Inferior parietal cortex (tissue), 1 donor: ENCODE measurements at regions not wholly inside any gene's neighbourhood (a gene's known extent, or its start where the extent isn't known, plus 50 kb on each side); places are given as distances from the start of the nearest gene placed in this dataset.

Experiments used
- DNase-seq: peaks from one replicate; pipeline ENCODE4 v3.0.0-alpha.2; 2016; ENCODE audit errors: extremely low spot score

DNA sequence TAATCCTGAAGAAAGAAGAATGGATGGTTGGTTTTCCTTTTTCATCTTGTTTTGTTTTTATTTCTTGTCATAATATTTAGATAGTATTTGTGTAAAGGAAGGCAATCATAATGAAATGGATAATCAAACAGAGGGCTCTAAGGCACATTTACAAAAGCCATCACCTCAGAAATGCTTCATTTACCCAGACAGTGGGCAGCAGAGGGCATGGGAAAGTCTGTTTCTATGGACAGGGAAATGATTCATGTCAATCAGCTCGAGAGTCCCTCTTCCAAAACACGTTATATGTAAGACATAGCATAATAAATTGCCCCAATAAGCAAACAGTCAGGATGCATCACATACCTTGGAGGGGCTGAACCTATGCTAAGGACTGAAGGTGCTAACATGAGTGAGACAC, 426.1 kb downstream of the PLPP3 start:
- DNase-seq: no peak

DNA sequence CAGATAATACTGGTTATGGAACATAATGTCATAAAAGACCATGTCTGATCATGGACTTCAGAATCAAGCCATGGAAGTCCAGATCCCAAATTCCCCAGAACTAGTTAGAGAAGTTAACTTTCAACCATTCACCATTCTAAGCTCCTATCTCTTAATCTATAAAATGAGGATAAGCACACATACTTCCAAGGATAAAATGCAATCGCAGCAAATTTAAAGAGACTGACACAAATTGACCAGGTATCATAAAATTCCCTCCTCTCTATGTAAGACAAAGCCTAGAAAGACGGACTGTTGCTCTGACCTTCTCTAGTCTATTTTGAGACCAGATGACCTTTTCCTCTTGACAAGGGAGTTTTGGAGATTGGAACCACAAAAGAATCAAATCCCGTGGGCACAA, 426.7 kb downstream of the PLPP3 start:
- no peak for DNase-seq

DNA sequence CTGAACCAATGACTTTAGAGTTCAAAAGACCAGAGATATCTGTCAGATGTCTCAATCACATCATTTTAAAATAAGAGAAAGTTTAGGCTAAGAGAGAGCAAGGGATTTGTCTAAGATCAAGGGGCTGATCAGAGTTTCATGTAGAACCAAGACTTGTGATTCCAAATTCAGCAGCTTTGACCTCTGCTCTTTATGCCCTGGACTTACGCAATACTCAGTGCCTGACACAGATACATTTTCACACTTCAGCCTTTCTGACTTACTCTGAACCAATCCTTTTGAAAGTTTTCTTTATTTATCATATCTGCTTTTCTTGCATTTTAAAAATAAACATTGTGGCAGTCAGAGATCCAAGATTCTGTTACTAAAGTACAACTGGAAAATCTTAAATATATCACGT, 428.0 kb downstream of the PLPP3 start:
- DNase-seq: no peak

DNA sequence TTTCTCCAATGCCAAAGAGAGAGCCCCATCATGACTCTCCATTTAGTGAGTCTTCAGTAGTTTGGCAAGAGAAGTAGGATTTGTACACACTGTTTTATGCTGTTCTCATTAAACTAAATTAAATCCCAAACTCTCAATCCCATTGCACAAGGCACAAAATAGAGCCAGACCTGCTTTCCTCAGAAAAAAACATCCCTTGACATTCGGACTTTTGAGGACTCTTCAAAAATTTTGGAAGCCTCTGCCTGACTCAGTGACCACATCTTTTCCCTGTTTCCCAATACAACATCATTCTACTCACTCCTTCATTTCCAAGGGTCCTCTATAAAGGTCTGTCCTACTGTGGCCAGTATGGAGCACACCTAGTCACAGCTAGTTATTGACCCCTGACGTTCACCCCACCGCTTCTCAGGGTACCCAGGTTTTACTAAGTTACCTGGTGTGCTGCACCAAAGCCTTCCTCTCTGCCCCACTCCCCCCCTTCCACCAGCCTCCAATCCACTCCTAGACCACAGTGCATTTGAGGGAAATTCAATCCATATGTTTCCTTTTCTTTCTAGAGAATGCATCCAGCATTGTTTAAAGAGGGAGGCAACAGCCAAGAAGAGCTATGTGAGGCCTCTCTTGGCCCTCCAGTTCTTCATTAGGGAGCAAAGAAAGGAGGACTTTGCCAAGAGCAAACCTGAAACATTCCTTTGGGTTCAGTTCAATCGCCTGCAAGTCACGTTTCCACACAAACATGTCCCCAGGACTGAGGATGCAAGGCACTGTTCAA, 428.7 kb downstream of the PLPP3 start:
- DNase-seq: no peak

DNA sequence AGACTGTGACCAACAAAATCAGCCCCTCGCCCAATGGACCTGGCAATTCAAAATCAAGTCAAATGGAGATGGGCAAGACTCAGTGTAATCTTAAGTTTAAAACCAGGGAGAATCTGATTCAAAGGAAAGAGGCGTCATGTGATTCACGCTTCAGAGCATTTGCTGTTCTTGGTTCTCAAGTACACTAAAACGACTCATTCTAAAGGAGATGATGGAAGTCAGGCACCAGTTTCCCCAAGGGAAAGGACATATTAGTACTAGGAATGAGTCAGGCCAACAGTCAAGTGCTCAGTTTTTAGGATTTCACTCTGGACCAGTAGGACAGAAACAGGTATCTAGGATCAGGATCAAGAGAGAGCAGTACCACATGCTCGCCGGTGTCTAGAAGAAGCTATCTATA, 429.6 kb downstream of the PLPP3 start:
- DNase-seq: no peak

DNA sequence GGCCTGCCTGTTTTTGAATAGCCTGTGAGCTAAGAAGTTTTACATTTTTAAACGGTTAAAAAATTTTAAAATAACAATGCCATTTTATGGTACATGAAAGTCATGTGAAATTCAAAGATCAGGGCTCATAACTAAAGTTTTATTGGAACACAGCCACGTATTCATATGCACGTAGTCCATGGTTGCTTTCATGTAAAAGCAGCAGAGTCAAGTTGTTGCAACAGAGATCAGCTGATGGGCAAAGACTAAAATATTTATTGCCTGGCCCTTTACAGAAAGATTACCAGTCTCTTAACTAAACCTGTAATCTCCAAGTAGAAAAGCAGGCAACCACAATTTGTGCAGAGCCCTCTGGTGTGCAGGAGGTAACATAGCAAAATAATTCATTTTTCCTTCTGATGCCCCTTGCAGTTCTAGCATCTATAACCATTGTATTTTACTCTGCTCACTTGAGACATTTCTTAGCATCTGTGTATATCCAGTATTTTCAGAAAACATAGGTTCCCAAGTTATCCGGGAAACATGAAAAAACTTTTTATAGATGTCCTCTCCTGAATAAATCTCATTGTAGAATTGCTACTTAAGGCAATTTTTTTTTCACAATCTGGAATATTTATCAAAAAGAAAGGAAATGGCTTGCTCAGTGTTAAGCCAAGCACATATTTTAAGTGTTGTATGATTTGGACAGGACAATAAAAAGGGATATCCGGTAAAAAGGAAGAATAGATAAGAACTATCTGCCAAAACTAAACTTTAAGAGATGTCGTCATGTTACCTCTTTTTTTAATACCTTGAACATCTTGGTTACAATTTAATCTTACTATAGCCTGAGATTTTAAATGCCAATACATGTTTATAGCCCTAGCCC, 430.8 kb downstream of the PLPP3 start:
- no peak for DNase-seq

DNA sequence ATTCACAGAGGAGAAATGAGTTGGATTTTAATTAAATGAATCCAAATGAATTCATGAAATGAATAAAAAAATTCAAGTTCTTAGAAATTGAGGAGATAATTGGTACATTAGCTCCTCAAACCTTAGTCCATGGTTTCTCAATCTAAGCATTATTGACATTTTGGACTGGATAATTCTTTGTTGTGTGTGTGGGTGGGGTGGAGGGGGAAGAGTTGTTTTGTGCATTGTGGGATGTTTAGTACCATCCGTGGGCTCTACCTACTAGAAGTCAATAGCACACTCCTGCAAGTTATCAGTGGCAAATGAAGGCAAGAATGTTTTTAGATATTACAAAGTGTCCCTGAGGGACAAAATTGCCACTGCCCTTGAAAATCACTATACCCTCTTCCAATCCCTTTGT, 431.9 kb downstream of the PLPP3 start:
- no peak for DNase-seq

DNA sequence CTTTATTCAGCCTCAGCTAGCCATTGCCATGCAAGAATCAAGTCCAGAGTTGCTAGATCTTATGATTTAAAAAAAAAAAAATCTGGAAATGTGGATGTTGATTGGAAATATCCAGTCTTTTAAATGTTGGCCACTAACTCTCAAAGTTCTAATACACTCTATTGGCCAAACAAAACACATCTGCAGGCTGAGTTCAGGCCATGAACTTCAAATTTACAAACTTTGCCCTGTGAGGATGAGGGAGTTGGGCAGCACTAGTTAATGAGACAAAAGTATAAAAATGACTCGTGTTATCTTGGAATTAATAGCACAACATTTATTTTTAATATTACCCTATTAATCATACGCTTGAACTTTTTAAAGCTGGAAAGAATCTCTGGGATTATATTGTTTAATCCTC, 432.3 kb downstream of the PLPP3 start:
- no peak for DNase-seq

DNA sequence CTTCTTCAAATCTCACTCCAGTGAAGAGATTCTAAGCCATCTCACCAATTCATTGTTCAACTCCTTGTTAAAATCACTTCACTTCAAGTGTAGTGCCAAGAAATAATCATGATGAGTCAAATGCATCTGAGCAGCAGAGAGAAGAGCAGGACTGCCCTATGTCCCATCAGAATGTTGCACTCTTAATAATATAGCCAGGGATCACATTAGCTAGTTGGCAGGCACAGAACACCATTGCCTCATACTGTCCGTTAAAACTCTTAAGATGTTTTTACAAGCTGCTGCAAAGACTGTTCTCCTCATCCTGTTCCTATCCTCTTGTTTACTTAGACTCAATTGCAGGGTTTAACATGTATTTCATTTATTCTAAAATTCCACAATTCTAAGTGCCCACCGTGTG, 432.9 kb downstream of the PLPP3 start:
- no peak for DNase-seq

DNA sequence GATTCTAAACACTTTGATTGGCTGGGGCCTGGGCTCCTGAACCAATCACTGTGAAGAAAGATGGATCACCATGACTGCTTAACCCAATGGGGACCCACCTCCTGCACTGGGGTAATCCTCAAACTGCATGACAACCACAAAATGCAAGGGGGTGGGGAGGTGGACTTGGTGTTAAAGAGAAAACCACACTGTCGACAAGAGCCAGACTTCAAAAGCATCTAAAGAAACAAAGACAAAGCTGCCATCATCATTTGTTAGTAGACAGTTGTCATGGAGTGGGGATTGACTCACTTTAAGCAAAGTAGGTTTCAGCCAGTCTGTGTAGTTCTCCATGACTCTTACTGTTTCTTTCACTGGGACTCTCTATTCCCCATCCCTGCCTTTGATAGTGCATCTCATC, 433.8 kb downstream of the PLPP3 start:
- no peak for DNase-seq

DNA sequence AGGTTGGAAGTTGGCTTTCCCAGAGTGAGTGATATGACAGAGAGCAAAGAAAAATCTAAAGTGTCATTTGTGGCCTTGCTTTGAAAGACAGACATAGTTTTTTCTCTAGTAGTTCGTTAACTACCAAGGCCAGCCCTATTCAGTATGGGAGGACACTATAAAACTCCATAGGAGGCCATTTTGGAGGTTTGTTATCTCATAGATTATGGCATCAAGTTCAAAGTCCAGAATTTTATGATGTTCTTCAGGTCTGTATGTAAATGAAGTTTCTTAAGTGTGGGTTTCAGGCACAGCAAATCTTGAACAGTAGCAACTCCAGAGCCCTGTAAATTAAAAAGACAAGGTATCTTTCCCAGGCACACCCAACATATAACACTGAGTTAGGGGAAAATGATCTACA, 437.1 kb downstream of the PLPP3 start:
- no peak for DNase-seq

DNA sequence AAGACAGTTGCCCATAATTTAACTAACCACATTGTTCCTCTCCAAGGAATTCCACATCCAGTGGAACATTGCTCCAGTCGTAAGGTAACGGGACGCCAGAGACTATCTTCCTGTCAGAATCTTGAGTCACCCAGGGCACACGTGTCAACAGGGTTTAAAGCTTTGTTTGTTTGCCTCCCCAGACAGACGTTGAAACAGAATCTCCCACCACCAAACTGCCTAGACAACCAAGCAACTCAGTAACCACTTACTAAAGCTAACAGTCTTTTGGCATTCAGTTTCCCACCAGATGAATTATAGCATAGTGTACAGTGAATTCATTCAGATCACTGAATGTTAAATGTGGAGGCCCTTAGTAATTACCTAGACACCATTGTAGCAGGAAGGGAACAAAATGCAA, 439.5 kb downstream of the PLPP3 start:
- DNase-seq: no peak

DNA sequence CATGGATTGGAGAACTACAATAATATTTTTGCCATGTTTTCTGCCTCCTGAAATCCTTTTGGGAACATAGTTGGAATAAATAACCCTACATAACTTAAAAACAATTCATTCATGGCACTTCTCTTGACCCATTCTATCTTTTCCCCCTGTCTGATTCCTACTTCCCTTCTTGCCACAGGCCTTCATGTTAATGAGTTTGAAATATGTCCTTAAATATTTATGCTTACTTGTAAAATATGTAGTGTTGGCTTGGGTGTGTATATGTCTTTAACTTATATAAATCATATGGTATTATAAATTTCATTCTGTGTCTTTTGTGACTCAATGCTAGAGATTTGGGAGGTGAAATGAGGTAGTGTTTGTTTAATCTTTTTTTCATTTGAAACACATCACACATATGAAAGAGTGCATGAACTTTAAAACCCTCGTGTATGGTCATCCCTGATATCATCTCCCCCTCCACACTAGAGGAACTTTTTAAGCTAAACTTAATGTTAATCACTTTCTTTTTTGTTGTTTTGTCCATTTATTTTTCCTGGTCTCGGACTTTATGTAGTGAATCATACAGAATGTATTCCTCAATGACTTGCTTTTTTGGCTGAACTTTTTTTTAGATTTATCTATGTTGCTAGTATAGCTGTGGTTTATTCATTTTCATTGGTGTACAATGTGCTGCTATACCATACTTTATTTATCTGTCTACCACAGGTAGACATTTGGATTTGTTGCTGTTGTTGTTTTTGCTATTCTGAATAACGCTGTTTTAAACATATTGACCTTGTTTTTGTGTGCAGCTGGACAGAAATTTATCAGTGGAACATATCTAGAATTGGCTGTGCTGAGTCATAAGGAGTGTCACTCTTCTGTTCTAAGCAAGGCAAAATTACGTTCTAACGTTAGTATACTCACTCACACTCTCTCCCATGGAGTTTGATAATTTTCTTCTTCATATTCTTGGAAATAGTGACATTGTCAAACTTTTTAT, 441.6 kb downstream of the PLPP3 start:
- DNase-seq: no peak

DNA sequence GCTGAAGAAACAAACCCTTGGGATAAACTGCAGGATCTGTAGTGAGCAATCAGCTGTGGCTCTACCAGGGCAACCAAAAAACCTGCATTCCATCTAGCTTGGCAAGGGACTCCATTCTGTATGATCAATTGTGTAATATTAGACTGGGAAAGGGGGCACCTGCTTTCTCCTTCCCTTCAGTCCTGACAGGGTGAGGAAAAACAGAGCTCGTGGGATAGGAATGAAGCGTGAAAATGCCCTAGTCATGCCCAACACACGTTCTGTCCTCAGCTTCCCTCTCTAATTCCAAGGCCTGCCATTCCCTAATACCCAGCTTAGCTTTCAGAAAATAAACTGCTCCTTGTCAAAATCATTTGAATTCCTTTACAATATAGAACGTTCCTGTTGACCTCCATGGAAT, 442.3 kb downstream of the PLPP3 start:
- no peak for DNase-seq

DNA sequence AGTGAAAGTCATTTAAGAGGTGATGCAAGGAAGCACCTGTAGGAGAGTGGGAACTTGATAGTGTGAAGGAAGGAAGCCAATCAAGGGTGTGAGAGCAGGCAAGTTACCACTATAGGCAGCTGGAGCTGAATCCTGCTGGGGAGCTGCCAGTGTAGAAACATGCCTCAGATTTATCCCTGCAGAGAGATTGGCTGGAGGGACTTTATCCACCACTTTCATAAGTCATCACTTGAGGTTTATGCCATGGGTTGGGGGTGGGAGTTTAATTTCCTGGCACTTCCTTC, 443.6 kb downstream of the PLPP3 start:
- DNase-seq: no peak

DNA sequence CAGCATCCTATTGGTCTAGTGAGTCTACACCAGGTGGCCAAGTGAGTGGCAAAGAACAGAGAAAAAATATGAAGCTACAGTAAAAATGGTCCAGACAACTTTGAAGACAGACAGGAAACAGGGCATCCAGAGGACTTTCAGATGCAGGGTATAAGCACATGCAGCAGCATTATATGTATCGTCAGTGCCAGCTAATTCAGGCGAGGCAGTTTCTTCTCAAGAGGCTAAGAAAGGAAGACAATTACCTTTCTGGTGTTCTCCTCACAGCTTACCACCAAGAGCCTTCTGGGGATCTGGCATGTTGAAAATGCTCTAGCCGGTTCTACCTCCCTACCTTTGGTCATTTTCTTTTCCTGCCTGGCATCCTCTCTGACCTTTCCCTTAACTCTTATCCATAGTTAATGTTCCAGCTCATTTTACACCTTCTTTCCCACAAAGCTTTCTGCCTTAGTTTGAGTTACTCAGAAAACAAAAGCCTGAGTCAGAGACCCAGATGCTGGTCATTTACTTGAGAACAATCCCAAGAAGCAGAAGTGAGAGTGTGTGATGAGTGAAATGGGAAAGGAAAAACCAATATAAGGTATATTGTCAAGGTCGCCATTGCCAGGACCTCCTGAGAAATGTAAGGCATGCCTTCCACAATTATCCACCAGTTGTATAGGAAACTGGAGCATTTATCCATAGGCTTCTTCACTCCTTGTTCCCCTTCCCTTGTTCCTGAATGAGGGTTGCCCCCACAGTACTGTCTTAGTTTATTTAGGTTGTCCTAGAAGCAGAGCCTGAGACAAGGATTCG, 444.1 kb downstream of the PLPP3 start:
- no peak for DNase-seq

DNA sequence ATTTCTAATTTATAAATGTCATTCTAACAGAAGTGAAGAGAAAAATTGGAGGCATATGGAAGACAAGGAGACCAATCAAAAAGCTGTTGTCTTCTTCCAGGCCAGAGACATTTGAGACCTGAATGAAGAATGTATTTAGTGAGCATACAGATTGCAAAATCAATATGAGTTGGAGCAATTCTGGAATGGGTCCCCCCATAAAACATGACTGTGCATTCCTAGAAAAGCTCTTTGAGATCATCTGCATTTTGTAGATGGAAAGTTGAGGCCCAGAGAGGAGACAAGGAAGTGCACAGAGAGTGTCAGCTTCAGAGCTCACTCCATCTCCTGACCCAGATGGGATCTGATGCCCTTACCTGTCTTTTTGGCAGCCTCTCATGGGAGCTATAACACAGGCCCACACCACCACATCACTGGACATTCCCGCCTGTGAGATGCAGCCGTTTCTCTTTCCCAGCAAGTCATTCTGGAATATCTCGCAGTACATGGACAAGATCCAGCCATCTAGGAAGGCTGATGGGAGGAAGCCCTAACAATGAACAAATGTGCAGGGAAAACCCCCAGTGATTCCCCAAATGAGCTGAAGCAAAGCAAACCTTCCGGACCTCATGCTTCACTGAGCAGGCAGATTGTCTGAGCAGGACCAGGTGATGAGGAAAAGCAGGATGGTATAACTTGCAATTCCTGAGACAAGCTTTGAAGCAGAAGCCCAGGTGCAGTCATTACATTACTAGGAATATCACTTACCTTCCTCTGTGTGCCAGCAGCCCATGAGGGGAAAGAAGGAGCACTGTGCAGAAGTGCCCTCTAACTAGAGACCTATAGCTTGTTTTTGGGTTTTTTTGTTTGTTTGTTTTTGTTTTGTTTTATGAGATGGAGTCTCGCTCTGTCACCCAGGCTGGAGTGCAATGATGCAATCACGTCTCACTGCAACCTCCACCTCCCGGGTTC, 445.6 kb downstream of the PLPP3 start:
- no peak for DNase-seq

DNA sequence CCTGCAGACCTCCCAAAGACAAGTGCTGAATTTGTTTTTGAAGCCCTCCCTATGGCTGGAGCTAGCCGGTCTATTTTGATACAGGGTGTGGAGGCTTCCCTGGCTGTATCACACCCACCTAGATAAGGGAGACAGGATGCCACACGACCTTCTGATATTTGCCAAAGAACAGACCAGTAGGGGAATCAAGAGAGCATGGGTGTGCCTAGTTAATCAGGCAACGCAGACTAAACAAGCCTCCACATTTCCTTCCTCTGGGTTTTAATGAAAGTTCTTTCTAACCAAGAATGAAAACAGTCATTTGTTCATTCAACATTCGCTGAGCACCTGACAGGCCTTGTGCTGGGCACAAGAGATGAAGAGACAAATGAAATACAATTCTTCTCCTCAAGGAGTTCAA, 446.8 kb downstream of the PLPP3 start:
- no peak for DNase-seq

DNA sequence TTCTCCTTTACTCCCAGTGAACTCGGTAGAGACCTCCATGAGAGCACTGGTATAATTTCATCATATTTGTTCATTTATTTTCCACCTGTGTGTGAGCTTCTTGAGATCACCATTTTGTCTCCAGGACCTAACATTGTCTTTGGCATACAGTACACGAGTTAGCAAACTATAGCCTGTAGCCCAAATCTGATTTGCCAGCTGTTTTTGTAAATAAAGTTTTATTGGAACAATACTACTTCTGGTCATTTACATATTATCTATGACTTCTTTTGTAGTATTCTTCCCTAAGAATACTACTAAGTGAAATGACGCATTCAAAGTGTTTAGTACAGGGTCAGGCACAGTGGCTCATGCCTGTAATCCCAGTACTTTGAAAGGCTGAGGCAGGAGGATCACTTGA, 449.5 kb downstream of the PLPP3 start:
- DNase-seq: no peak

DNA sequence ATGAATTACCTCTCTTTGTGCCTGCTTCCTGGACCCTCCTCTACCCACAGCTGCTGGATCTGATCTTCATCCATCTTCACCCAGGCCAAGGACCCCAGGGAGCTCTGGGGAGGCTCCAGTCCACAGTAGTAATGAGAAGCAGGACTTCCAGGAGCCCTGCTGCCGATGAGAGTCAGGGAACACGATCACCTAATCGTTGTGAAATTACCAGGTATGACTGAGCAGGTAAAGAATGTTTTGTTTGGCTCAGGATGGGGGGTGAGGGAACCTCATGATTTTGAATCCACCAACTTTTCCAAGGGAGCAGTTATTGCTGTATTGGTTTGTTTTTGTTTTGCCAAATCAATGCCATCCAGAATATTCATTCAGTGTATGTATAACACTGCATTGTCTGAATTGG, 454.0 kb downstream of the PLPP3 start:
- no peak for DNase-seq
